ENCODE measurements at regions not wholly inside any gene's neighbourhood (a gene's known extent, or its start where the extent isn't known, plus 50 kb on each side); places are given as distances from the start of the nearest gene placed in this dataset.

GRCh38 chr6:119649531-119649930 lies 300.0 kb upstream of the MAN1A1 start:
- ChIA-PET CTCF (no interaction called here), POLR2A (no interaction called here)
- Histone ChIP-seq H3K27me3 (ENCODE audit: control insufficient read depth, insufficient read depth, low read length) (no peaks in the 10 kb centered on the region), H3K27ac (ENCODE audit: low read length) (no peak overlapping the region), H3K4me1 (ENCODE audit: control insufficient read depth, insufficient read depth, low read length) (no peaks in the 10 kb centered on the region), H3K4me3 (ENCODE audit: low read depth in 2 of 2, low read length in 2 of 2) (no peak overlapping the region), H3K36me3 (ENCODE audit: control insufficient read depth, insufficient read depth, low read length) (no peaks in the 10 kb centered on the region), H3K9me3 (ENCODE audit: control insufficient read depth, insufficient read depth, low read depth, low read length) (no peaks in the 10 kb centered on the region)
- no peak for DNase-seq (ENCODE audit: low read depth, low spot score)
- in situ Hi-C loops (cut with HindIII; ENCODE audit: low pct_unique_long_range_greater_than_20kb, low sequenced_read_pairs) (no loop called here), intact Hi-C loops (cut with micrococcal nuclease; ENCODE audit: unreplicated experiment) (no loop called here)
- BruUV-seq (replicated peaks): no TSS peak
- TF ChIP-seq, protein P1, sequence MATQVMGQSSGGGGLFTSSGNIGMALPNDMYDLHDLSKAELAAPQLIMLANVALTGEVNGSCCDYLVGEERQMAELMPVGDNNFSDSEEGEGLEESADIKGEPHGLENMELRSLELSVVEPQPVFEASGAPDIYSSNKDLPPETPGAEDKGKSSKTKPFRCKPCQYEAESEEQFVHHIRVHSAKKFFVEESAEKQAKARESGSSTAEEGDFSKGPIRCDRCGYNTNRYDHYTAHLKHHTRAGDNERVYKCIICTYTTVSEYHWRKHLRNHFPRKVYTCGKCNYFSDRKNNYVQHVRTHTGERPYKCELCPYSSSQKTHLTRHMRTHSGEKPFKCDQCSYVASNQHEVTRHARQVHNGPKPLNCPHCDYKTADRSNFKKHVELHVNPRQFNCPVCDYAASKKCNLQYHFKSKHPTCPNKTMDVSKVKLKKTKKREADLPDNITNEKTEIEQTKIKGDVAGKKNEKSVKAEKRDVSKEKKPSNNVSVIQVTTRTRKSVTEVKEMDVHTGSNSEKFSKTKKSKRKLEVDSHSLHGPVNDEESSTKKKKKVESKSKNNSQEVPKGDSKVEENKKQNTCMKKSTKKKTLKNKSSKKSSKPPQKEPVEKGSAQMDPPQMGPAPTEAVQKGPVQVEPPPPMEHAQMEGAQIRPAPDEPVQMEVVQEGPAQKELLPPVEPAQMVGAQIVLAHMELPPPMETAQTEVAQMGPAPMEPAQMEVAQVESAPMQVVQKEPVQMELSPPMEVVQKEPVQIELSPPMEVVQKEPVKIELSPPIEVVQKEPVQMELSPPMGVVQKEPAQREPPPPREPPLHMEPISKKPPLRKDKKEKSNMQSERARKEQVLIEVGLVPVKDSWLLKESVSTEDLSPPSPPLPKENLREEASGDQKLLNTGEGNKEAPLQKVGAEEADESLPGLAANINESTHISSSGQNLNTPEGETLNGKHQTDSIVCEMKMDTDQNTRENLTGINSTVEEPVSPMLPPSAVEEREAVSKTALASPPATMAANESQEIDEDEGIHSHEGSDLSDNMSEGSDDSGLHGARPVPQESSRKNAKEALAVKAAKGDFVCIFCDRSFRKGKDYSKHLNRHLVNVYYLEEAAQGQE (IDR thresholded peaks at IDR 0.05; ENCODE audit: insufficient read depth in 1 of 2, low read depth in 2 of 2, low read length in 1 of 2): no peak
- TF ChIP-seq POLR2AphosphoS5 (IDR thresholded peaks at IDR 0.05; ENCODE audit: low read depth, low read length): no peak
- no peak for ATAC-seq

GRCh38 chr6:119647309-119647708 lies 297.7 kb upstream of the MAN1A1 start:
- CTCF ChIA-PET: no interaction called here

GRCh38 chr6:119643876-119644275 lies 294.3 kb upstream of the MAN1A1 start:
- H3K27me3 ChIP-seq (ENCODE audit: control insufficient read depth, insufficient read depth, low read length): no peaks in the 10 kb centered on the region
- TF ChIP-seq TCF7L2 (IDR thresholded peaks at IDR 0.05; ENCODE audit: low read depth, low read length) (no peak), POLR2AphosphoS5 (IDR thresholded peaks at IDR 0.05; ENCODE audit: low read depth, low read length) (no peak), SIN3A (IDR thresholded peaks at IDR 0.05; ENCODE audit: borderline replicate concordance, insufficient read depth, low read depth, low read length) (no peak)
- TF ChIP-seq, protein P1 (IDR thresholded peaks at IDR 0.05; ENCODE audit: insufficient read depth in 1 of 2, low read depth in 2 of 2, low read length in 1 of 2): no peak
- TF ChIP-seq, protein P2, sequence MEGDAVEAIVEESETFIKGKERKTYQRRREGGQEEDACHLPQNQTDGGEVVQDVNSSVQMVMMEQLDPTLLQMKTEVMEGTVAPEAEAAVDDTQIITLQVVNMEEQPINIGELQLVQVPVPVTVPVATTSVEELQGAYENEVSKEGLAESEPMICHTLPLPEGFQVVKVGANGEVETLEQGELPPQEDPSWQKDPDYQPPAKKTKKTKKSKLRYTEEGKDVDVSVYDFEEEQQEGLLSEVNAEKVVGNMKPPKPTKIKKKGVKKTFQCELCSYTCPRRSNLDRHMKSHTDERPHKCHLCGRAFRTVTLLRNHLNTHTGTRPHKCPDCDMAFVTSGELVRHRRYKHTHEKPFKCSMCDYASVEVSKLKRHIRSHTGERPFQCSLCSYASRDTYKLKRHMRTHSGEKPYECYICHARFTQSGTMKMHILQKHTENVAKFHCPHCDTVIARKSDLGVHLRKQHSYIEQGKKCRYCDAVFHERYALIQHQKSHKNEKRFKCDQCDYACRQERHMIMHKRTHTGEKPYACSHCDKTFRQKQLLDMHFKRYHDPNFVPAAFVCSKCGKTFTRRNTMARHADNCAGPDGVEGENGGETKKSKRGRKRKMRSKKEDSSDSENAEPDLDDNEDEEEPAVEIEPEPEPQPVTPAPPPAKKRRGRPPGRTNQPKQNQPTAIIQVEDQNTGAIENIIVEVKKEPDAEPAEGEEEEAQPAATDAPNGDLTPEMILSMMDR (IDR thresholded peaks at IDR 0.05): no peak
- no peaks in the 10 kb centered on the region for H3K4me1 ChIP-seq (ENCODE audit: control insufficient read depth, insufficient read depth, low read length)
- CTCF ChIA-PET: no interaction called here
- H3K9me3 ChIP-seq (ENCODE audit: control insufficient read depth, insufficient read depth, low read depth, low read length): no peaks in the 10 kb centered on the region
- in situ Hi-C loops (cut with HindIII; ENCODE audit: low pct_unique_long_range_greater_than_20kb, low sequenced_read_pairs) (no loop called here), intact Hi-C loops (cut with micrococcal nuclease; ENCODE audit: unreplicated experiment) (no loop called here)
- no TSS peak for BruUV-seq (replicated peaks)
- H3K27ac ChIP-seq (ENCODE audit: low read length): no peak overlapping the region
- ATAC-seq (no peak), DNase-seq (ENCODE audit: low read depth, low spot score) (no peak)
- POLR2A ChIA-PET: no interaction called here
- H3K4me3 ChIP-seq (ENCODE audit: low read depth in 2 of 2, low read length in 2 of 2): no peak overlapping the region
- H3K36me3 ChIP-seq (ENCODE audit: control insufficient read depth, insufficient read depth, low read length): no peaks in the 10 kb centered on the region

More at GRCh38 chr6:119647309-119647708, 297.7 kb upstream of the MAN1A1 start:
- no peak overlapping the region for H3K4me3 ChIP-seq (ENCODE audit: low read depth in 2 of 2, low read length in 2 of 2)
- no peaks in the 10 kb centered on the region for H3K27me3 ChIP-seq (ENCODE audit: control insufficient read depth, insufficient read depth, low read length)
- no TSS peak for BruUV-seq (replicated peaks)
- no peaks in the 10 kb centered on the region for H3K4me1 ChIP-seq (ENCODE audit: control insufficient read depth, insufficient read depth, low read length)
- H3K9me3 ChIP-seq (ENCODE audit: control insufficient read depth, insufficient read depth, low read depth, low read length): no peaks in the 10 kb centered on the region
- ATAC-seq (no peak), DNase-seq (ENCODE audit: low read depth, low spot score) (no peak)
- no peaks in the 10 kb centered on the region for H3K36me3 ChIP-seq (ENCODE audit: control insufficient read depth, insufficient read depth, low read length)
- POLR2A ChIA-PET: no interaction called here
- TF ChIP-seq, protein P1 (IDR thresholded peaks at IDR 0.05; ENCODE audit: insufficient read depth in 1 of 2, low read depth in 2 of 2, low read length in 1 of 2): no peak
- intact Hi-C loops (cut with micrococcal nuclease; ENCODE audit: unreplicated experiment) (no loop called here), in situ Hi-C loops (cut with HindIII; ENCODE audit: low pct_unique_long_range_greater_than_20kb, low sequenced_read_pairs) (no loop called here)
- H3K27ac ChIP-seq (ENCODE audit: low read length): no peak overlapping the region
